IMR-90 (cell line): ENCODE measurements at regions not wholly inside any gene's neighbourhood (a gene's known extent, or its start where the extent isn't known, plus 50 kb on each side); places are given as distances from the start of the nearest gene placed in this dataset.
A peak's percentile ranks its signal among the peaks of the same experiment; 100 is the strongest.

Experiments
- BHLHE40 ChIP-seq: fragments of 150-350 bp; IDR thresholded peaks from 2 replicates; pipeline ENCODE4 v1.6.1; 2016; ENCODE audit warnings: mild to moderate bottlenecking, low read depth, low read length
- CEBPB ChIP-seq: IDR thresholded peaks from 2 replicates; pipeline ENCODE4 v1.6.1; 2012; ENCODE audit warnings: low read depth, low read length, improper control_type of control experiment
- CTCF ChIP-seq: conservative IDR thresholded peaks from 2 replicates; pipeline ENCODE4 v1.5.1; 2012; ENCODE audit warnings: mild to moderate bottlenecking, low read depth, low read length, improper control_type of control experiment
- ELK1 ChIP-seq: fragments of 150-350 bp; IDR thresholded peaks from 2 replicates; pipeline ENCODE4 v1.6.1; 2016; ENCODE audit warnings: low read depth, mild to moderate bottlenecking, low read length, moderate library complexity, borderline replicate concordance
- MAZ ChIP-seq: IDR thresholded peaks from 2 replicates; pipeline ENCODE4 v1.6.1; 2012; ENCODE audit warnings: low read depth, mild to moderate bottlenecking, low read length, improper control_type of control experiment, moderate library complexity, borderline replicate concordance
- MXI1 ChIP-seq: IDR thresholded peaks from 2 replicates; pipeline ENCODE4 v1.6.1; 2012; ENCODE audit warnings: low read depth, mild to moderate bottlenecking, low read length, moderate library complexity, borderline replicate concordance
- POLR2A ChIP-seq: IDR thresholded peaks from 2 replicates; pipeline ENCODE4 v1.6.1; 2012; ENCODE audit warnings: mild to moderate bottlenecking, low read depth, low read length
- RAD21 ChIP-seq: IDR thresholded peaks from 2 replicates; pipeline ENCODE4 v1.6.1; 2012; ENCODE audit warnings: low read length, improper control_type of control experiment
- RFX5 ChIP-seq: IDR thresholded peaks from 2 replicates; pipeline ENCODE4 v1.8.0; 2012; ENCODE audit warnings: low read depth, mild to moderate bottlenecking, low read length, moderate library complexity
- SMC3 ChIP-seq: fragments of 150-350 bp; IDR thresholded peaks from 2 replicates; pipeline ENCODE4 v1.6.1; 2016; ENCODE audit warnings: low read depth, mild to moderate bottlenecking, antibody characterized with exemption, low read length, moderate library complexity
- USF2 ChIP-seq: fragments of 150-350 bp; IDR thresholded peaks from 2 replicates; pipeline ENCODE4 v1.6.1; 2017; ENCODE audit warnings: mild to moderate bottlenecking, antibody characterized with exemption, low read length, low read depth

GRCh38 chr9:124110307-124110915 lies 98.8 kb downstream of the LHX2 start:
- TF ChIP-seq POLR2A (no peak), MAZ (no peak), CTCF (no peak), RAD21 (no peak), USF2 (no peak), BHLHE40 (no peak), SMC3 (no peak), CEBPB (no peak), ELK1 (no peak), RFX5 (no peak), MXI1 (peak; percentile 84)
